ENCODE measurements at regions not wholly inside any gene's neighbourhood (a gene's known extent, or its start where the extent isn't known, plus 50 kb on each side); places are given as distances from the start of the nearest gene placed in this dataset.

DNA sequence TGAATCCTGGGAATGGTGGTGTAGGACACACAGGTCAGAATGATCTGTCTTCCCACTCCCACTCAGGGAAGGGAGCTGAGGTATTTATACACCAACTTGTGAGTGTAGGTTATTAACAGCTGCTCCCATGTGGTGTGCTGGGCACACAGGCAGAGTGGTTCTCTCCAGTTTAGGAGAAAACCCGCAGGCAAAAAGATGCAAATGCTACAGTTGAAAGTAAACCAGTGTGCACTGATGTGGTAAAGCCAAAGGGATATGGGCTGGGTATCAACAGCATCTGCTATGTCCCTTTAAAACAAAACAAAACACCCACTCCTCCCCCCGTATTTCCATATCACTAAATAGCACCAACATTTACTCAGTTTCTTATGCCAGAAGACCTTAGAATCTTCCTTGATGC lies 75.4 kb upstream of the SYT13 start:
- FAIRE-seq (no peak), DNase-seq (ENCODE audit: low spot score) (no peak)

DNA sequence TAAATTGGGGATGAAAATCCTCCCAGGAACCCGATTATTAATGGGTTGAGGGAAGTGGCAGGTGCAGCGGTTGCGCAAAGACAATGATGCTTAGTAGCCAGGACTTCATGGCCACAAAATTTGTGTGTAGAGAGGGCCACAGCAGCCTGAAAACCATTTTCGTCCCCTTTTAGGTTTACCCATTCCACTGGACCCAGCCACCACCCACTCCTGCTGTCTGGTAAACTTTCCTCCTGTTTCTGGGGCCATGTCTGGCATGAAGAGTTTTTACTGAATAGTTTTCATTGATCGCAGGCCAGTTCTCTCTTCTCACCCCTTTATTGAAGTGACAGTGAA lies 69.5 kb upstream of the SYT13 start:
- DNase-seq (ENCODE audit: low spot score) (no peak), FAIRE-seq (no peak)

DNA sequence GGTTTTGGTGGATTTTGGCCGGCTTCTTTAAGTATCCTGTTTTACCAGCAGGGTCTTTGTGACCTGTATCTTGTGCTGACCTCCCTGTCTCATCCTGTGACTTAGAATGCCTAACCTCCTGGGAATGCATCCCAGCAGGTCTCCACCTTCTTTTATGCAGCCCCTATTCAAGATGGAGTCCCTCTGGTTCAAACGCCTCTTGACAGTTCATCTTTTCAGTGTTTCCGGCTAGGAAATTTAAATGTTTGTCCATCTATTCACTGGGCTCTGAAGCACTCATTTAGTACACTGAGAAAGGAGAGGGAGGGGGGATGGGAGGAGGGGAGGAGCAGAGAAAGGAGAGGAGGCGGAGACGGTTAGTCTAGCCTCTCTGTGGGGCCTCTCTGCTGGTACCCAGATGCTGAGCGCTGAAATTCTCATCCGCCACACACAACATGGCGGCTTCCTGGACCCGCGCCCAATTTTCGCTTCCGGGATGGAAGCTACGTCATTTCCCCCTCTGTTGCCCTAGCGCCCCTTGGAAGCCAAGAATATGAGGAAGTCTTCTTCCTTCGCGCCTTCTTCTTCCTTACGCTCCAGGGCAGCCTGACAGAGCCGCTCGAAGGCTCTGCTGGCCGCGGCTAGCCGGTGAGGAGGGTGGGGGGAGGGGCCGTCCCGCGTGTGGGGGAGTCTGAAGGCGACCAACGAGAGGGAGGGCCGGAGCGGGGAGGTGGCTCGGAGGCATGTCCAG lies 69.0 kb upstream of the SYT13 start:
- DNase-seq (ENCODE audit: low spot score) (no peak), FAIRE-seq (no peak)

DNA sequence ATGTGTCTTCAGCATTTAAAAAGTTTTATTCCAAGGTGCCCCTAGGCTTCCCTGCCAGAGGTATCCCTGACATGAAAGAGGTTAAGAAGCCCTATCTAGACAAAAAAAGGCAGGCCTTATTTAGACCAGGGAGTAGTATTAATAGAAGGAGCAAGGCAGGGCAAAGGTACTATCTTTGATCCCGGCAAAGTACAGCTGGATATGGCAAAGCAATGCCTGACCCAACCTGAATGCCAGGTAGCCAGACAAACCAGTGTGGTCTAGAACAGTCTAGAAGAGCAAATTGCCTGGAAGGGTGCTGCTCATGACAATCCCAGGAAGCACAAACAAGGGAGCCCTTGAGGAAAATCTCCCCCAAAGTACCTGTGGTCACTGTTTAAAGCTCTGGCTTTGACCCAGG lies 62.6 kb upstream of the SYT13 start:
- FAIRE-seq, result no peak
- no peak for DNase-seq (ENCODE audit: low spot score)

DNA sequence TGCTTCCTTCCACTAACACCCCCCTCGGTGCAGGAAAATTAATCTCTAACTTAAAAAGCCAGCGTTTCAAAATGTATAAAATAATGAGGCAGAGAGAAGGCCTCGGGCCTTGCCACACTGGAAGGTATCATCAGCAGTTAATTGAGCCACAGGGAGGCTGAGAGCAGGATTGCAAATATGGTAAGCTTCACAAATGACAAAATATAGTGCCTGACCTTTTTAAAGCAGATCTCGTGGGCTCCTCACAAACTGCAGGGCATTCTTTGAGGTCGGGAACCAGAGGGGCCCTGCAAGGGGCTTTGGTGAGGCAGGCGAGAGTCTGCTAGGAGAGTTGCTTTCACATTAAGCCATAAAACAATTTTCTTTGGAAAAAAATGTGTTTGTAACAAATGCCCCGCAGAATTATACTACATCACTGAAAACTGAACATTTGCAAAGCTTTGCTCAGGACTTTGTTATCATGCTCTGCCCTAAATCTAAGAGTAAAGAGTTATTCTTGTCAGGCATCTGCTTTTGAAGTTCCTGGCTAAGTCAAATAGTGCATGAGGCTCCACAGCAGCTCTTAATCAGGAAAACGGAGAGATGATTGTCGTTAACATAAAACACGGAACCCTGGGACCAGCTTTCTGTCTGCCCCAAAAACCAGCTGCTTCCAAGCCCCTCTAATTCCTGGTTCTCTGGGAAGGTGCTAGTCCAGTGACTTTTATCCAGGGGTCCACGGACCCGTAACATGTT lies 61.4 kb upstream of the SYT13 start:
- FAIRE-seq (no peak), DNase-seq (ENCODE audit: low spot score) (no peak)

DNA sequence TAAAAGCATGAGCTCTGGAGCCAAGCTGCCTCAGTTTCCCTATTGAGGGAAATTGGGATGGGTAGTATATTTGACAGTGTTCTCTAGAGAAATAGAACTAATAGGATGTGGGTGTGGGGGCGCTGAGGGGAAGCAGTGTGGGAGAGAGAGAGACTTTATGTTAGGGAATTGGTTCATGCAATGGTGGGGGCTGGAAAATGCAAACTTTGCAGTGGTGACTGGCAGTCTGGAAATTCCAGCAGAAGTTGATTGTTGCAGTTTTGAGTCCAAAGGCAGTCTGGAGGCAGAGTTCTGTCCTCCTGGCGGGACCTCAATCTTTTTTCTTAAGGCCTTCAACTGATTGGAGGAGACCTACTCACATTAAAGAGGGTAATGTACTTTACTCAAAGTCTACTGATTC lies 59.4 kb upstream of the SYT13 start:
- DNase-seq (ENCODE audit: low spot score) (no peak), FAIRE-seq (no peak)

DNA sequence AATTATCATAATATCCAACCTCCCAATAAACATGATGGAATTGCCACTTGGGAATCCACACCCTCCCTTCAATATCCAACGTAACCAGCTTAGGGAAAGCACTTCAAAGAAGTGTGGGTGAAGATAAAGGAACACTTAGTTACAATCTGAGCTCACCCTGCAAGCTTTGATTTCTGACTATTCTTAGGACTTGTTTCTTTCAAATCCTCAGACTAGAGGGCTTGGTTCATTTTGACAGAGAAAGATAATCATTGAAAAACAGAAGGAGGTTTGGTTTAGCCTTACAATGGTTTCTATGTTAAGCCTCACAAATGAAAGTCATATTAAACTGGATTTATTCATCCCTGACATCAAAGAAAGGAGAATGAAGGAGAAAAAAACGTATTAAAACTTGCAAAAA lies 57.9 kb upstream of the SYT13 start:
- DNase-seq (ENCODE audit: low spot score), result no peak
- no peak for FAIRE-seq

DNA sequence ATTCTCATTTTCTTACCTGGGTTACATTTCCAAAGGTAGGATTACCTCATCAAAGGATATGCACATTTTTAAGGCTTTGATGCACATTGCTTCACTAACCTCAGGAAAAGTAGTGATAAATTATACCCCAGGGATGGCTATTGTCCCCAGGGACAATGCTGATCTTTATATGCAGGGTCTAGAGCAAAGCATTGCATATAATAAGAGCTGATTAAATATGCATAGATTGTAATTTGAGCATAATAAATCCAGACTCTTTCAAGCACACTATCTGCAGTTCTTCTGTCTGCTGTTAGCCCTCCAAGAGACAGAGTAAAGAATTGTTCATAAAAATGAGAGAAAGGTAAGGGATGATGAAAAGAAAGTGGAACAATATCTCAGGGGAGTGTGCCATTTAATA lies 57.3 kb upstream of the SYT13 start:
- FAIRE-seq (no peak), DNase-seq (ENCODE audit: low spot score) (no peak)

DNA sequence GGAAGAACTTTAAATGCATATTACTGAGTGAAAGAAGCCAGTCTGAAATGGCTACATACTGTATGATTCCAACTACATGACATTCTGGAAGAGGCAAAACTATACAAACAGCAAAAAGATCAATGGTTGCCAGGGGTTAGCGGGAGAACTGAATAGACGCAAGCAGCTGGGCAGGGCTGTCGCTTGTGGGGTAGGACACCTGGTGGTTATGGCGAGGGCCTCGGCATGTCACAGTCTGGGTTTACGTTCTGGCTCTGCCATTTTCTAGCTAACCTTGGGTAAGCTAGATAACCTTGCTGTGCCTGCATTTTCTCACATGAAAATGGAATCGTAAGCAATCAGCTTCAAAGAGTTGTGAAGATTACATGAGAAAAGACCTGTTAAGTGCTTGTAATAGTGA lies 55.2 kb upstream of the SYT13 start:
- FAIRE-seq, result no peak
- no peak for DNase-seq (ENCODE audit: low spot score)

DNA sequence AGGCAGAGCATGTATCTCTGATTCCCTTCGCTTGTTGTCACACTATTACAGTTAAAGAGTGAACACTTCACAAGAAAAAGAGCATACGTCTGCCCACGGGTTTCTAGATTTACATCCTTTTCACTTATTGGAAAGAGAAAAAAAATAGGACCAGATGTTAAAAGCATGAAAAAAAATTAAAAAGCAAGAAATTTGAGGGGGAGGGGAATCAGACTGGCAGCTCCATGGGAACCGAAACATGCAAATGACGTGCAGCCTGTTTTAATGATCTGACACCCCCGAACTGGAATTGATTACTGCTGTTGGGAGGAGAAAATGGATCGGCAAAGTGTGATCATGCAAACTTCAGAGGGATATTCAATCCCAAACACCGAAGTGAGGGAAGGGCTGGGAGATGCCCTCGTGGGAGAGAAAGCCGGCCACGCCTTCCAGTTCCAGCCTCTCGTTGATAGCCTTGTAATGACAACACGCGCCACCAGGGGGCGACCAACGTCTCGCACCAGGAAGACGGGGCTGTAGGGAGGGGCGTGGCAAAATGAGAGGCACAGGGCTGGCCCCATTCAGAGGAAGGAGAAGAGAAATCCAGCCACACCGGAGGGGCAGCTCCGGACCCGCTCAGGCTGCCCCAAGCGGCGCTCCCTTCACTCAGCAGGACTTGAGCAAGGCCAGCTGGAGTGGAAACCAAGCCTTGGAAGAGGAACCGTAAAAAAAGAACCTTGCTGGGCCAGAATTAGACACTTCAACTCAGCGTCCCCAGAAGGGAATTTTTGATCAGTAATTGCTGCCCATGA lies 53.8 kb upstream of the SYT13 start:
- FAIRE-seq (no peak), DNase-seq (ENCODE audit: low spot score) (peak; percentile 58)

DNA sequence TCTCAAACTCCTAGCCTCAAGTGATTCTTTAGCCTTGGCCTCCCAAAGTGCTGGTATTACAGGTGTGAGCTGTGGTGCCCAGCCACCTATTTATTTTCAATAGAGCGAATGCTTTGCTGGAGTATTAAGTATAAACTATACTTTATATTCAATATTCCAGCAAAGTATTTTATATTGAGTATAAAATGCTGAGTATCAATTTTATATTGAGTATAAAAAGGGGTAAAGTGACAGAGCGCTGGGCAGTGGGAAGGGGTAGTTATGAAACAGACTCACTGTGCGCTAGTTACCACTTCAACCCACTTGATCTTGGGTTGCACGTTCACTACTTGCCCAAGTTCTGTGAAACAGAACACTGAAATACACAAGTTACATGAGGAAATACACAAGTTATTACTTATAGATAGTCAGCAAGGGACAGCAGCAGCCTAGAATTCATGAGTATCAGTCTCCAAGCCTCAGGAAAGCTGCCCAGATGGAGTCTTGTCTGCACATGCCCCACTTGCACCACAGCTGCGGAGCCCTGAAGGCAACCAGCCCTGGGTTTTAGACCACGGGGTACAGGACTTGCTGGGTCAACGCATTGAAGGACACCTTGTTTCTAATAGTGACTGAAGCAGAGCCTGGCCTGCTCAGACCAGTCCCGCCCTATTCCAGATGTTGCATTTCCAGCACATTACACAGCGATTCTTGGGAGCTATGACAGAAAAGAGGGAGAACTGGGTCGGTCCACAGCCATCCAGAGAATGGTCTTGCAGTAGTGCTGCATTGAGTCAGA lies 51.6 kb upstream of the SYT13 start:
- DNase-seq (ENCODE audit: low spot score) (no peak), FAIRE-seq (no peak)

DNA sequence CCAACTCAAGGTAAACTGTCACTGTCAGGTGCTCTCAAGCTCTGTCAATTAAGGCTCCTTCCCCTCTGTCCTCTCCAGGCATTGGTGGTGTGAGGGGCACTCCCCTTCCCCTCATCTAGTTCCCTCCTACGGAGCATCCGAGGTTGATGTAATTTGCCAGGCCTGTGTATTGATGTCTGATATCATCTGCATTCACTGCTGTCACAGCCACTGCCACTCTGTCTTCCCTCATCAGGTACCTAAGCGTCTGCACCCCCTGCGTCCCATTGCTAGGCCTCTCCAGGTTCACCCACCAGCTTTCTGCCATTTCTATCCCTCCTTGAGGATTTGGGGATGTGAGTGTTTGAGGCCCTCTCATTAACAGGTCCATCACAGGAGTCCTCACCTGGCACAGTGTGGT lies 50.0 kb upstream of the SYT13 start:
- FAIRE-seq, result no peak

More for the DNA sequence above, 50.0 kb upstream of the SYT13 start:
- no peak for DNase-seq (ENCODE audit: low spot score)

All from RCC 7860 (cell line).